ENCODE measurements at regions not wholly inside any gene's neighbourhood (a gene's known extent, or its start where the extent isn't known, plus 50 kb on each side); places are given as distances from the start of the nearest gene placed in this dataset.

DNA sequence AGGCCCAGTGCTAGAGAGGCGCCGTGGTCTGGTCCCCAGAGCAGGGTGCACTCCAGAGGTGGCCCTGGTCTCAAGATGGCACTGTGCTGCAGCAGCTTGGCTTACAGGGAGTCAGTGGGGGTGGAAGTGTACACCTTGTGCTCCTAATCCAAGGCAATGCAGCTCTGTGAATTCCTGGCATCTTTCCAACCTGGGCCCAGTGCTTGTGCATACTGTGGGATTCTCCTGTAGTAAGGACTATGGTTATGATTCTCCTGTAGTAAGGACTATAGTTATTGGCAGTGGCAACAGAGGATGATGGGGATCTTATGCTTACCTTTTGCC lies 616.7 kb upstream of the REG3G start:
- no peak overlapping the region for H2AK9ac ChIP-seq (replicated peaks; ENCODE audit: low read depth, low read length, poor library complexity)
- no peak overlapping the region for H2BK5ac ChIP-seq (ENCODE audit: low read depth, low read length, poor library complexity, severe bottlenecking)
- no peaks in the 10 kb centered on the region for H3K36me3 ChIP-seq (ENCODE audit: control insufficient read depth, insufficient read depth, low read length)
- no peak overlapping the region for H3K23ac ChIP-seq (ENCODE audit: low read depth, low read length)
- no peak overlapping the region for H2AK5ac ChIP-seq (ENCODE audit: low read depth, low read length)
- no peak overlapping the region for H2BK120ac ChIP-seq (ENCODE audit: low read depth, low read length)
- DNase-seq = no peak
- no peak overlapping the region for H4K5ac ChIP-seq (ENCODE audit: low read depth, low read length)
- no peak overlapping the region for H4K91ac ChIP-seq (ENCODE audit: insufficient read depth, low read depth, low read length)
- H3K27me3 ChIP-seq (ENCODE audit: control insufficient read depth, insufficient read depth, low read length) = no peaks in the 10 kb centered on the region
- no peaks in the 10 kb centered on the region for H4K20me1 ChIP-seq (ENCODE audit: insufficient read depth, low read length)
- ChIA-PET CTCF (no interaction called here), POLR2A (ENCODE audit: unreplicated experiment) (no interaction called here)
- TF ChIP-seq BHLHE40 (IDR thresholded peaks at IDR 0.05; ENCODE audit: low read depth, low read length) = no peak
- TF ChIP-seq, protein P1, sequence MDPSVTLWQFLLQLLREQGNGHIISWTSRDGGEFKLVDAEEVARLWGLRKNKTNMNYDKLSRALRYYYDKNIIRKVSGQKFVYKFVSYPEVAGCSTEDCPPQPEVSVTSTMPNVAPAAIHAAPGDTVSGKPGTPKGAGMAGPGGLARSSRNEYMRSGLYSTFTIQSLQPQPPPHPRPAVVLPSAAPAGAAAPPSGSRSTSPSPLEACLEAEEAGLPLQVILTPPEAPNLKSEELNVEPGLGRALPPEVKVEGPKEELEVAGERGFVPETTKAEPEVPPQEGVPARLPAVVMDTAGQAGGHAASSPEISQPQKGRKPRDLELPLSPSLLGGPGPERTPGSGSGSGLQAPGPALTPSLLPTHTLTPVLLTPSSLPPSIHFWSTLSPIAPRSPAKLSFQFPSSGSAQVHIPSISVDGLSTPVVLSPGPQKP (IDR thresholded peaks at IDR 0.05; ENCODE audit: borderline replicate concordance, low read depth, low read length) = no peak
- TF ChIP-seq MAFK (IDR thresholded peaks at IDR 0.05; ENCODE audit: low read depth, low read length) = no peak
- no peak for TF ChIP-seq RAD21 (IDR thresholded peaks at IDR 0.05; ENCODE audit: low read length)
- no peak for TF ChIP-seq FOS (IDR thresholded peaks at IDR 0.05; ENCODE audit: low read depth, low read length)
- TF ChIP-seq CEBPB (IDR thresholded peaks at IDR 0.05; ENCODE audit: low read depth, low read length) = no peak
- no peak overlapping the region for H4K8ac ChIP-seq (ENCODE audit: low read depth in 2 of 2, low read length in 2 of 2)
- in situ Hi-C loops (cut with MboI; ENCODE audit: low sequenced_read_pairs) (no loop called here), dilution Hi-C loops (cut with HindIII; ENCODE audit: low sequenced_read_pairs, unreplicated experiment) (no loop called here), intact Hi-C loops (cut with micrococcal nuclease) (no loop called here)
- no peak overlapping the region for H2AFZ ChIP-seq (replicated peaks; ENCODE audit: low read length, poor library complexity)
- no peak overlapping the region for H3K27ac ChIP-seq (ENCODE audit: insufficient read depth, low read length)
- H3K4ac ChIP-seq (ENCODE audit: low read depth, low read length) = no peak overlapping the region
- H3K4me1 ChIP-seq (ENCODE audit: control insufficient read depth, insufficient read depth, low read length) = no peaks in the 10 kb centered on the region
- H3K9me3 ChIP-seq (ENCODE audit: control insufficient read depth, insufficient read depth, low read length) = peaks cover 17% of the 10 kb centered on the region
- H2BK15ac ChIP-seq (ENCODE audit: low read depth, low read length) = no peak overlapping the region
- H3K4me3 ChIP-seq (ENCODE audit: insufficient read depth, low read depth, low read length) = no peak overlapping the region
- H3K79me1 ChIP-seq (ENCODE audit: low read depth in 1 of 2, low read length in 2 of 2) = no peaks in the 10 kb centered on the region
- BruUV-seq (replicated peaks) = no TSS peak
- no peak overlapping the region for H3K56ac ChIP-seq (ENCODE audit: extremely low read depth, insufficient read depth, low read length)
- no CpG with 5 or more reads among the region's 2 CpGs for WGBS, 2 experiments (ENCODE audit: extremely low coverage in 2 of 2, insufficient read length in 1 of 2)
- H3K9me1 ChIP-seq (ENCODE audit: insufficient read depth, low read length) = no peaks in the 10 kb centered on the region
- no peak overlapping the region for H3K9ac ChIP-seq (ENCODE audit: low read depth, low read length)
- H2BK20ac ChIP-seq (ENCODE audit: low read depth, low read length) = no peak overlapping the region
- H3K14ac ChIP-seq (replicated peaks; ENCODE audit: low read depth, low read length) = no peak overlapping the region
- no peak overlapping the region for H3K4me2 ChIP-seq (ENCODE audit: low read depth, low read length)
- no peak for ATAC-seq (ENCODE audit: low read depth)
- H3K18ac ChIP-seq (ENCODE audit: low read depth, low read length) = no peak overlapping the region

Data from IMR-90 (cell line).